Activated naive CD4-positive, alpha-beta T cell treated with anti-CD3 and anti-CD28 coated beads, Interleukin-2, amount 50 U/mL, for 24 hours (primary cell): ENCODE measurements at regions not wholly inside any gene's neighbourhood (a gene's known extent, or its start where the extent isn't known, plus 50 kb on each side); places are given as distances from the start of the nearest gene placed in this dataset.

Experiments
- H3K27ac Mint-ChIP-seq: one replicate; pipeline ENCODE4 v1.8.0; 2021; ENCODE audit warnings: mild to moderate bottlenecking, mixed read lengths
- H3K27me3 Mint-ChIP-seq: one replicate; pipeline ENCODE4 v1.8.0; 2021; ENCODE audit warnings: mixed read lengths
- H3K36me3 Mint-ChIP-seq: one replicate; pipeline ENCODE4 v1.8.0; 2021; ENCODE audit warnings: mixed read lengths
- H3K4me1 Mint-ChIP-seq: one replicate; pipeline ENCODE4 v1.8.0; 2021; ENCODE audit warnings: mixed read lengths
- H3K4me3 Mint-ChIP-seq: one replicate; pipeline ENCODE4 v1.8.0; 2021; ENCODE audit warnings: mild to moderate bottlenecking, mixed read lengths
- H3K9me3 Mint-ChIP-seq: one replicate; pipeline ENCODE4 v1.8.0; 2021; ENCODE audit warnings: mixed read lengths

GRCh38 chr2:34332813-34333212, 733.7 kb upstream of the FAM98A start:
- no peaks in the 10 kb centered on the region for H3K4me1 Mint-ChIP-seq
- no peak overlapping the region for H3K4me3 Mint-ChIP-seq
- no peaks in the 10 kb centered on the region for H3K36me3 Mint-ChIP-seq
- H3K27ac Mint-ChIP-seq, result no peak overlapping the region
- H3K9me3 Mint-ChIP-seq, result peaks cover 4% of the 10 kb centered on the region
- H3K27me3 Mint-ChIP-seq, result no peaks in the 10 kb centered on the region

- H3K4me3 Mint-ChIP-seq, result no peak overlapping the region
- no peaks in the 10 kb centered on the region for H3K4me1 Mint-ChIP-seq
These were observed 721.0 kb upstream of the FAM98A start for GRCh38 chr2:34320056-34320455.

GRCh38 chr2:34317797-34318196, 718.7 kb upstream of the FAM98A start:
- Mint-ChIP-seq H3K27ac (no peak overlapping the region), H3K36me3 (no peaks in the 10 kb centered on the region), H3K9me3 (no peaks in the 10 kb centered on the region), H3K4me3 (no peak overlapping the region), H3K4me1 (no peaks in the 10 kb centered on the region), H3K27me3 (no peaks in the 10 kb centered on the region)

More at GRCh38 chr2:34320056-34320455, 721.0 kb upstream of the FAM98A start:
- no peak overlapping the region for H3K27ac Mint-ChIP-seq
- no peaks in the 10 kb centered on the region for H3K36me3 Mint-ChIP-seq
- H3K27me3 Mint-ChIP-seq, result no peaks in the 10 kb centered on the region
- H3K9me3 Mint-ChIP-seq, result no peaks in the 10 kb centered on the region

GRCh38 chr2:34316788-34317187, 717.7 kb upstream of the FAM98A start:
- Mint-ChIP-seq H3K9me3 (no peaks in the 10 kb centered on the region), H3K4me3 (no peak overlapping the region), H3K4me1 (no peaks in the 10 kb centered on the region), H3K36me3 (no peaks in the 10 kb centered on the region), H3K27ac (no peak overlapping the region), H3K27me3 (no peaks in the 10 kb centered on the region)

- Mint-ChIP-seq H3K36me3 (no peaks in the 10 kb centered on the region), H3K4me3 (no peak overlapping the region), H3K27ac (no peak overlapping the region), H3K27me3 (no peaks in the 10 kb centered on the region), H3K4me1 (no peaks in the 10 kb centered on the region), H3K9me3 (no peaks in the 10 kb centered on the region)
These were observed 712.7 kb upstream of the FAM98A start for GRCh38 chr2:34311816-34312215.

- no peak overlapping the region for H3K4me3 Mint-ChIP-seq
- H3K36me3 Mint-ChIP-seq, result no peaks in the 10 kb centered on the region
- no peaks in the 10 kb centered on the region for H3K27me3 Mint-ChIP-seq
- no peaks in the 10 kb centered on the region for H3K4me1 Mint-ChIP-seq
- no peak overlapping the region for H3K27ac Mint-ChIP-seq
- H3K9me3 Mint-ChIP-seq, result no peaks in the 10 kb centered on the region
These were observed 709.0 kb upstream of the FAM98A start for GRCh38 chr2:34308140-34308539.

GRCh38 chr2:34307636-34308035, 708.5 kb upstream of the FAM98A start:
- Mint-ChIP-seq H3K27ac (no peak overlapping the region), H3K4me1 (no peaks in the 10 kb centered on the region), H3K27me3 (no peaks in the 10 kb centered on the region), H3K9me3 (no peaks in the 10 kb centered on the region), H3K4me3 (no peak overlapping the region), H3K36me3 (no peaks in the 10 kb centered on the region)

GRCh38 chr2:34306745-34307144, 707.6 kb upstream of the FAM98A start:
- Mint-ChIP-seq H3K4me3 (no peak overlapping the region), H3K27ac (no peak overlapping the region), H3K36me3 (no peaks in the 10 kb centered on the region), H3K4me1 (no peaks in the 10 kb centered on the region), H3K27me3 (no peaks in the 10 kb centered on the region), H3K9me3 (no peaks in the 10 kb centered on the region)

GRCh38 chr2:34305587-34305986, 706.5 kb upstream of the FAM98A start:
- no peaks in the 10 kb centered on the region for H3K27me3 Mint-ChIP-seq
- no peaks in the 10 kb centered on the region for H3K4me1 Mint-ChIP-seq
- no peak overlapping the region for H3K27ac Mint-ChIP-seq
- H3K9me3 Mint-ChIP-seq, result no peaks in the 10 kb centered on the region
- H3K4me3 Mint-ChIP-seq, result no peak overlapping the region
- no peaks in the 10 kb centered on the region for H3K36me3 Mint-ChIP-seq

- Mint-ChIP-seq H3K4me3 (no peak overlapping the region), H3K4me1 (no peaks in the 10 kb centered on the region), H3K27ac (no peak overlapping the region), H3K9me3 (no peaks in the 10 kb centered on the region), H3K27me3 (no peaks in the 10 kb centered on the region), H3K36me3 (no peaks in the 10 kb centered on the region)
These were observed 695.9 kb upstream of the FAM98A start for GRCh38 chr2:34294961-34295360.

- Mint-ChIP-seq H3K9me3 (peaks cover 4% of the 10 kb centered on the region), H3K27me3 (no peaks in the 10 kb centered on the region)
These were observed 692.0 kb upstream of the FAM98A start for GRCh38 chr2:34291076-34291475.

GRCh38 chr2:34288016-34288415, 688.9 kb upstream of the FAM98A start:
- Mint-ChIP-seq H3K27me3 (no peaks in the 10 kb centered on the region), H3K4me1 (no peaks in the 10 kb centered on the region), H3K36me3 (no peaks in the 10 kb centered on the region), H3K27ac (no peak overlapping the region), H3K4me3 (no peak overlapping the region), H3K9me3 (peaks cover 4% of the 10 kb centered on the region)

More at GRCh38 chr2:34291076-34291475, 692.0 kb upstream of the FAM98A start:
- Mint-ChIP-seq H3K36me3 (no peaks in the 10 kb centered on the region), H3K4me3 (no peak overlapping the region), H3K4me1 (no peaks in the 10 kb centered on the region), H3K27ac (no peak overlapping the region)

GRCh38 chr2:34280606-34281005, 681.5 kb upstream of the FAM98A start:
- Mint-ChIP-seq H3K27me3 (no peaks in the 10 kb centered on the region), H3K9me3 (no peaks in the 10 kb centered on the region), H3K36me3 (no peaks in the 10 kb centered on the region), H3K4me1 (no peaks in the 10 kb centered on the region), H3K4me3 (no peak overlapping the region), H3K27ac (no peak overlapping the region)

- H3K4me3 Mint-ChIP-seq, result no peak overlapping the region
These were observed 668.0 kb upstream of the FAM98A start for GRCh38 chr2:34266908-34267697.

GRCh38 chr2:34261701-34262100, 662.6 kb upstream of the FAM98A start:
- Mint-ChIP-seq H3K4me3 (no peak overlapping the region), H3K27me3 (no peaks in the 10 kb centered on the region), H3K27ac (no peak overlapping the region), H3K36me3 (no peaks in the 10 kb centered on the region), H3K9me3 (no peaks in the 10 kb centered on the region), H3K4me1 (no peaks in the 10 kb centered on the region)

More at GRCh38 chr2:34266908-34267697, 668.0 kb upstream of the FAM98A start:
- Mint-ChIP-seq H3K9me3 (peaks cover 5% of the 10 kb centered on the region), H3K4me1 (no peaks in the 10 kb centered on the region), H3K27me3 (no peaks in the 10 kb centered on the region), H3K36me3 (no peaks in the 10 kb centered on the region), H3K27ac (no peak overlapping the region)

- Mint-ChIP-seq H3K9me3 (peaks cover 9% of the 10 kb centered on the region), H3K27ac (no peak overlapping the region)
These were observed 655.3 kb upstream of the FAM98A start for GRCh38 chr2:34254272-34254878.

More at GRCh38 chr2:34254272-34254878, 655.3 kb upstream of the FAM98A start:
- Mint-ChIP-seq H3K4me1 (no peaks in the 10 kb centered on the region), H3K4me3 (no peak overlapping the region), H3K36me3 (no peaks in the 10 kb centered on the region), H3K27me3 (no peaks in the 10 kb centered on the region)
